Loucy (cell line): ENCODE measurements at regions not wholly inside any gene's neighbourhood (a gene's known extent, or its start where the extent isn't known, plus 50 kb on each side); places are given as distances from the start of the nearest gene placed in this dataset.

Source experiments
- H2AFZ ChIP-seq: fragments of 200-600 bp; sonication (generic); 2 replicates; pipeline ENCODE4 v1.6.0; 2016; ENCODE audit warnings: antibody characterized with exemption, mild to moderate bottlenecking, low read length, moderate library complexity
- H3F3A ChIP-seq: fragments of 200-600 bp; 2 replicates; pipeline ENCODE4 v1.6.0; 2016; ENCODE audit warnings: antibody characterized with exemption, low read depth, mild to moderate bottlenecking
- H3K27me3 ChIP-seq: fragments of 200-600 bp; sonication (generic); 2 replicates; pipeline ENCODE4 v1.6.1; 2014; ENCODE audit warnings: low read length, mild to moderate bottlenecking; ENCODE audit not compliant: insufficient read depth, poor library complexity, severe bottlenecking
- H3K36me3 ChIP-seq: fragments of 200-600 bp; sonication (generic); 2 replicates; pipeline ENCODE4 v1.6.1; 2016; ENCODE audit warnings: low read length; ENCODE audit not compliant: insufficient read depth
- H3K4me1 ChIP-seq: fragments of 200-600 bp; sonication (generic); 2 replicates; pipeline ENCODE4 v1.5.1; 2014; ENCODE audit warnings: low read length, mild to moderate bottlenecking; ENCODE audit not compliant: insufficient read depth, poor library complexity, severe bottlenecking
- H3K4me2 ChIP-seq: fragments of 200-600 bp; sonication (generic); 2 replicates; pipeline ENCODE4 v1.6.0; 2014; ENCODE audit warnings: antibody characterized with exemption, low read length, low read depth, mild to moderate bottlenecking; ENCODE audit not compliant: poor library complexity, severe bottlenecking
- H3K4me3 ChIP-seq: fragments of 200-600 bp; sonication (generic); 2 replicates; pipeline ENCODE4 v1.5.1; 2014; ENCODE audit warnings: low read length, mild to moderate bottlenecking, mixed read lengths; ENCODE audit not compliant: poor library complexity, severe bottlenecking
- H3K79me2 ChIP-seq: fragments of 200-600 bp; sonication (generic); 2 replicates; pipeline ENCODE4 v1.6.1; 2014; ENCODE audit warnings: low read length; ENCODE audit not compliant: insufficient read depth
- H3K9ac ChIP-seq: fragments of 200-600 bp; sonication (generic); 2 replicates; pipeline ENCODE4 v1.6.0; 2014; ENCODE audit warnings: mild to moderate bottlenecking, low read depth, low read length, moderate library complexity; ENCODE audit not compliant: poor library complexity, severe bottlenecking
- H3K9me2 ChIP-seq: fragments of 200-600 bp; sonication (generic); replicated peaks from 2 replicates; pipeline ENCODE4 v1.6.1; 2016; ENCODE audit warnings: low read depth, low read length, mixed read lengths
- H3K9me3 ChIP-seq: fragments of 200-600 bp; sonication (generic); 2 replicates; pipeline ENCODE4 v1.6.1; 2014; ENCODE audit warnings: mild to moderate bottlenecking, antibody characterized with exemption, low read length, low read depth; ENCODE audit not compliant: insufficient read depth
- H4K20me1 ChIP-seq: fragments of 200-600 bp; sonication (generic); 2 replicates; pipeline ENCODE4 v1.6.0; 2014; ENCODE audit warnings: antibody characterized with exemption, low read length, mild to moderate bottlenecking; ENCODE audit not compliant: insufficient read depth, poor library complexity, severe bottlenecking
- CTCF ChIP-seq: fragments of 200-600 bp; sonication (generic); conservative IDR thresholded peaks from 2 replicates; pipeline ENCODE4 v1.5.1; 2014; ENCODE audit warnings: mild to moderate bottlenecking, antibody characterized with exemption, low read length
- EZH2phosphoT487 ChIP-seq: fragments of 200-600 bp; IDR thresholded peaks from 2 replicates; pipeline ENCODE4 v1.6.1; 2018; ENCODE audit warnings: antibody characterized with exemption, mild to moderate bottlenecking, moderate library complexity, borderline replicate concordance

- Histone ChIP-seq H3K4me2 (no peak overlapping the region), H3K4me3 (no peak overlapping the region), H3K9me3 (no peaks in the 10 kb centered on the region), H3K4me1 (no peaks in the 10 kb centered on the region), H3F3A (no peaks in the 10 kb centered on the region), H4K20me1 (no peaks in the 10 kb centered on the region), H3K9ac (no peak overlapping the region), H3K9me2 (no peaks in the 10 kb centered on the region), H3K27me3 (no peaks in the 10 kb centered on the region), H3K36me3 (no peaks in the 10 kb centered on the region), H3K79me2 (no peaks in the 10 kb centered on the region), H2AFZ (no peak overlapping the region)
- TF ChIP-seq EZH2phosphoT487, result no peak
- no peak for TF ChIP-seq CTCF
Measured at GRCh38 chr14:55910601-55911243, 207.5 kb upstream of the PELI2 start.

DNA sequence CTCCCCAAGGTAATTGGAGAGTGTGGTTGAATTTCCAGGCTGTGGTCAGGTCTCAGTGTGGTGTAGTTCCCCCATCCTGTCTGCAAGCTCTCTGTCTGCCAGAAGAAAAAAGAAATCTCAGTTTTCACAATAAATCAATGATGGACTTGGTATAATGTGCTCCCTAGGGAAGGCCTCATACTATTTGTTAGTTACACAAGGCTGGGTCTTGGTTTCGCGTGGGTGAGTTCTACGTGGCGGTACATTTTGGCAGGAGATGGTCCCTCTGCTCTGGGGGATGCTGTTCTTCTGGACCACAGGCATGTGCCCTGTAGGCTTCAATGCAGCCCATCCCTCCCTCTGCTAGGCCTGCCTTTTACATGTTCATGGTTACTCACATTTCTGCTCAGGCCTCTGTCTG, 206.4 kb upstream of the PELI2 start:
- Histone ChIP-seq H3K9ac (no peak overlapping the region), H3K4me2 (no peak overlapping the region), H3K79me2 (no peaks in the 10 kb centered on the region), H3F3A (no peaks in the 10 kb centered on the region), H3K4me1 (no peaks in the 10 kb centered on the region), H3K4me3 (no peak overlapping the region), H2AFZ (no peak overlapping the region), H3K27me3 (no peaks in the 10 kb centered on the region), H3K36me3 (no peaks in the 10 kb centered on the region), H4K20me1 (no peaks in the 10 kb centered on the region), H3K9me2 (no peaks in the 10 kb centered on the region), H3K9me3 (no peaks in the 10 kb centered on the region)
- TF ChIP-seq EZH2phosphoT487 (no peak), CTCF (no peak)

DNA sequence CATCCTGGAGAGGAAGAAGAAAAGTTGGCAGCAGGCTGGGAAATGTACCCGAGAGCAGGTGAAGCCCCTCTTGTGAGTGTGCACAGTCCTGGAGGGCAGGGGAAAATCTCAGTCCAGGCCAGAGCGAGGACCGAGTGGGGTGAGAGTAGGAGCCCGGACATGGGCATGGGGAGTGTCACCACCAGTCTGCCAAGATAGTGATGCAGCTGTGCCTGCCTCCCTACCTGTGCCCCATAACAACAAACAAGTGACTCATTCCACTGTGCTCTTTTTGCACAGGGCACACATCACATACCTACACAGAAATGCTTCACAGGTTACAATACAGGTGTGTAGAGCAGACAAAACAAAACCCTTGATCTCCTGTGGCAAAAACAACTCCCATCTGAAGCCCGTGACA, 205.9 kb upstream of the PELI2 start:
- no peaks in the 10 kb centered on the region for H3K79me2 ChIP-seq
- H3K9me3 ChIP-seq, result no peaks in the 10 kb centered on the region
- TF ChIP-seq EZH2phosphoT487 (no peak), CTCF (no peak)
- H3K4me3 ChIP-seq, result no peak overlapping the region
- no peak overlapping the region for H2AFZ ChIP-seq
- no peaks in the 10 kb centered on the region for H3K27me3 ChIP-seq
- no peaks in the 10 kb centered on the region for H3K36me3 ChIP-seq
- no peaks in the 10 kb centered on the region for H3F3A ChIP-seq
- no peaks in the 10 kb centered on the region for H3K9me2 ChIP-seq
- H3K4me1 ChIP-seq, result no peaks in the 10 kb centered on the region
- H4K20me1 ChIP-seq, result no peaks in the 10 kb centered on the region
- no peak overlapping the region for H3K4me2 ChIP-seq
- H3K9ac ChIP-seq, result no peak overlapping the region
